Lower lobe of right lung (tissue), 2 donors: ENCODE measurements at regions not wholly inside any gene's neighbourhood (a gene's known extent, or its start where the extent isn't known, plus 50 kb on each side); places are given as distances from the start of the nearest gene placed in this dataset.

Source experiments
- ATAC-seq, 2 donors: fragments of 200-7000 bp; cut with Tn5 transposase; one replicate each; pipeline ENCODE4 v1.9.1; 2020 to 2022; ENCODE audit warnings: mild to moderate bottlenecking in 2 of 2, moderate library complexity in 2 of 2
- DNase-seq: peaks from one replicate; pipeline ENCODE4 v3.0.0-alpha.2; 2020
- H3K27ac ChIP-seq: fragments of 200-600 bp; one replicate; pipeline ENCODE4 v1.8.0; 2022
- H3K27me3 ChIP-seq: fragments of 200-600 bp; one replicate; pipeline ENCODE4 v1.8.0; 2022; ENCODE audit warnings: low read depth
- H3K36me3 ChIP-seq: fragments of 200-600 bp; one replicate; pipeline ENCODE4 v1.8.0; 2022; ENCODE audit warnings: mild to moderate bottlenecking
- H3K4me1 ChIP-seq: fragments of 200-600 bp; one replicate; pipeline ENCODE4 v1.8.0; 2022
- H3K4me3 ChIP-seq: fragments of 200-600 bp; one replicate; pipeline ENCODE4 v1.8.0; 2022; ENCODE audit warnings: mild to moderate bottlenecking
- H3K9me3 ChIP-seq: fragments of 200-600 bp; one replicate; pipeline ENCODE4 v1.8.0; 2022
- CTCF ChIP-seq: fragments of 200-600 bp; IDR thresholded peaks from one replicate; pipeline ENCODE4 v1.8.0; 2022; ENCODE audit warnings: antibody characterized with exemption, mild to moderate bottlenecking
- intact Hi-C: fragments of 100-400 bp; cut with DNase I; formaldehyde crosslinking; loops from one replicate; pipeline ENCODE4 v1.11.0; 2022
- donor health status: DM: no; HTN: yes; CAD: no; lungs with severe emphysema.

- ATAC-seq = no peak
- no peak overlapping the region for H3K4me3 ChIP-seq
Observed at GRCh38 chr12:114918535-114919233, 234.7 kb upstream of the TBX3 start.

GRCh38 chr12:114917953-114918352 lies 234.0 kb upstream of the TBX3 start:
- Histone ChIP-seq H3K36me3 (no peaks in the 10 kb centered on the region), H3K27me3 (no peaks in the 10 kb centered on the region), H3K9me3 (no peaks in the 10 kb centered on the region), H3K27ac (no peak overlapping the region), H3K4me3 (no peak overlapping the region), H3K4me1 (no peaks in the 10 kb centered on the region)
- no peak for TF ChIP-seq CTCF
- ATAC-seq (no peak), DNase-seq (no peak)
- intact Hi-C loops = no loop called here

More at GRCh38 chr12:114918535-114919233, 234.7 kb upstream of the TBX3 start:
- no peak for DNase-seq
- H3K27me3 ChIP-seq = no peaks in the 10 kb centered on the region
- H3K27ac ChIP-seq = no peak overlapping the region
- no peaks in the 10 kb centered on the region for H3K9me3 ChIP-seq
- intact Hi-C loops = no loop called here
- no peak for TF ChIP-seq CTCF
- H3K4me1 ChIP-seq = no peaks in the 10 kb centered on the region
- no peaks in the 10 kb centered on the region for H3K36me3 ChIP-seq

GRCh38 chr12:114917307-114917706 lies 233.3 kb upstream of the TBX3 start:
- no peaks in the 10 kb centered on the region for H3K27me3 ChIP-seq
- H3K4me1 ChIP-seq = no peaks in the 10 kb centered on the region
- no peak overlapping the region for H3K4me3 ChIP-seq
- no peaks in the 10 kb centered on the region for H3K9me3 ChIP-seq
- DNase-seq = no peak
- no peaks in the 10 kb centered on the region for H3K36me3 ChIP-seq
- no peak for TF ChIP-seq CTCF
- ATAC-seq = no peak
- intact Hi-C loops = no loop called here
- no peak overlapping the region for H3K27ac ChIP-seq

GRCh38 chr12:114916541-114916940 lies 232.6 kb upstream of the TBX3 start:
- no peaks in the 10 kb centered on the region for H3K9me3 ChIP-seq
- no peak for ATAC-seq
- intact Hi-C loops = no loop called here

GRCh38 chr12:114916124-114916523 lies 232.1 kb upstream of the TBX3 start:
- H3K4me1 ChIP-seq = no peaks in the 10 kb centered on the region
- no peak for ATAC-seq
- H3K27me3 ChIP-seq = no peaks in the 10 kb centered on the region
- no peaks in the 10 kb centered on the region for H3K36me3 ChIP-seq
- intact Hi-C loops = no loop called here
- no peak overlapping the region for H3K27ac ChIP-seq
- no peaks in the 10 kb centered on the region for H3K9me3 ChIP-seq
- no peak overlapping the region for H3K4me3 ChIP-seq
- DNase-seq = no peak
- no peak for TF ChIP-seq CTCF

More at GRCh38 chr12:114916541-114916940, 232.6 kb upstream of the TBX3 start:
- TF ChIP-seq CTCF = no peak
- Histone ChIP-seq H3K27ac (no peak overlapping the region), H3K4me1 (no peaks in the 10 kb centered on the region), H3K27me3 (no peaks in the 10 kb centered on the region), H3K36me3 (no peaks in the 10 kb centered on the region), H3K4me3 (no peak overlapping the region)
- DNase-seq = no peak
